Endometrial microvascular endothelial cells (primary cell): ENCODE measurements at regions not wholly inside any gene's neighbourhood (a gene's known extent, or its start where the extent isn't known, plus 50 kb on each side); places are given as distances from the start of the nearest gene placed in this dataset.
"Not testable (repeated sequence)": the region's sequence is repeated elsewhere in the genome, so short reads cannot be mapped to it uniquely, and the experiment has no call there.

Experiments
- in situ Hi-C: cut with HindIII; loops from 2 replicates; pipeline ENCODE4 v1.10.0; 2017; ENCODE audit warnings: low sequenced_read_pairs, low pct_unique_long_range_greater_than_20kb; ENCODE audit errors: inconsistent ontology term

- in situ Hi-C loops: no loop called here
Measured at GRCh38 chr6:137681445-137682009, 185.5 kb upstream of the TNFAIP3 start.

GRCh38 chr6:137682658-137683057, 184.4 kb upstream of the TNFAIP3 start:
- in situ Hi-C loops: not testable (repeated sequence)

GRCh38 chr6:137683916-137684315, 183.1 kb upstream of the TNFAIP3 start:
- in situ Hi-C loops: no loop called here

GRCh38 chr6:137685798-137686375, 181.2 kb upstream of the TNFAIP3 start:
- in situ Hi-C loops: no loop called here

- in situ Hi-C loops: no loop called here
Measured at GRCh38 chr6:137687818-137688217, 179.2 kb upstream of the TNFAIP3 start.

GRCh38 chr6:137688230-137688971, 178.7 kb upstream of the TNFAIP3 start:
- in situ Hi-C loops: no loop called here

GRCh38 chr6:137689377-137689776, 177.7 kb upstream of the TNFAIP3 start:
- in situ Hi-C loops: no loop called here

GRCh38 chr6:137690034-137690433, 177.0 kb upstream of the TNFAIP3 start:
- in situ Hi-C loops: no loop called here

GRCh38 chr6:137690721-137691120, 176.3 kb upstream of the TNFAIP3 start:
- in situ Hi-C loops: no loop called here

- in situ Hi-C loops: no loop called here
Measured at GRCh38 chr6:137692308-137692707, 174.8 kb upstream of the TNFAIP3 start.

- in situ Hi-C loops: no loop called here
Measured at GRCh38 chr6:137692806-137693205, 174.3 kb upstream of the TNFAIP3 start.

GRCh38 chr6:137693711-137694110, 173.3 kb upstream of the TNFAIP3 start:
- in situ Hi-C loops: no loop called here

GRCh38 chr6:137696765-137697164, 170.3 kb upstream of the TNFAIP3 start:
- in situ Hi-C loops: no loop called here

GRCh38 chr6:137697267-137697938, 169.7 kb upstream of the TNFAIP3 start:
- in situ Hi-C loops: no loop called here

GRCh38 chr6:137698636-137699030, 168.4 kb upstream of the TNFAIP3 start:
- in situ Hi-C loops: no loop called here

- in situ Hi-C loops: no loop called here
Measured at GRCh38 chr6:137699031-137699683, 167.9 kb upstream of the TNFAIP3 start.

- in situ Hi-C loops: no loop called here
Measured at GRCh38 chr6:137700161-137700560, 166.9 kb upstream of the TNFAIP3 start.

- in situ Hi-C loops: no loop called here
Measured at GRCh38 chr6:137700751-137701477, 166.1 kb upstream of the TNFAIP3 start.

GRCh38 chr6:137701942-137702341, 165.1 kb upstream of the TNFAIP3 start:
- in situ Hi-C loops: no loop called here
